Panc1 (cell line): ENCODE measurements at regions not wholly inside any gene's neighbourhood (a gene's known extent, or its start where the extent isn't known, plus 50 kb on each side); places are given as distances from the start of the nearest gene placed in this dataset.

Experiments used
- ATAC-seq: fragments of 200-7000 bp; cut with Tn5 transposase; 2 replicates; pipeline ENCODE4 v1.9.1; 2020; ENCODE audit warnings: mild to moderate bottlenecking, moderate library complexity
- BruUV-seq: library from RNA; stranded (reverse); fragments of 400-500 nt; replicated peaks from 2 replicates; lab custom pipeline; 2021; lab: Mats Ljungman, UMichigan
- CTCF ChIA-PET: fragments of 300-600 bp; sonication (Branson Sonifier 250); formaldehyde crosslinking; loops from one replicate; lab custom pipeline; 2022; ENCODE audit warnings: antibody characterized with exemption; lab: Charles Lee
- POLR2A ChIA-PET: fragments of 300-600 bp; sonication (Branson Sonifier 250); formaldehyde crosslinking; loops from one replicate; lab custom pipeline; 2022; ENCODE audit warnings: antibody characterized with exemption; lab: Charles Lee
- DNase-seq: peaks from one replicate; pipeline ENCODE4 v3.0.0-alpha.2; 2010; ENCODE audit warnings: low read depth, low spot score
- H3K27ac ChIP-seq: 2 replicates; pipeline ENCODE4 v1.5.1; 2011; ENCODE audit warnings: mild to moderate bottlenecking, low read length, inconsistent platforms
- H3K27me3 ChIP-seq: fragments of 200-500 bp; sonication (Bioruptor generic); 2 replicates; pipeline ENCODE4 v1.6.0; 2014; ENCODE audit warnings: low read length, inconsistent platforms; ENCODE audit not compliant: control insufficient read depth, insufficient read depth
- H3K36me3 ChIP-seq: fragments of 200-500 bp; sonication (Bioruptor generic); 2 replicates; pipeline ENCODE4 v1.5.1; 2014; ENCODE audit warnings: inconsistent platforms, mild to moderate bottlenecking, low read length, moderate library complexity; ENCODE audit not compliant: control insufficient read depth, insufficient read depth
- H3K4me1 ChIP-seq: 2 replicates; pipeline ENCODE4 v1.5.1; 2011; ENCODE audit warnings: inconsistent platforms, mild to moderate bottlenecking, low read length, moderate library complexity; ENCODE audit not compliant: control insufficient read depth, insufficient read depth
- H3K4me3 ChIP-seq, 2 experiments: 2 replicates each; pipeline ENCODE4 v1.5.1; 2011 to 2012; ENCODE audit warnings: low read depth in 2 of 2, low read length in 2 of 2, mild to moderate bottlenecking in 2 of 2, inconsistent platforms in 1 of 2, moderate library complexity in 1 of 2
- H3K9me3 ChIP-seq: fragments of 200-500 bp; sonication (Bioruptor generic); 2 replicates; pipeline ENCODE4 v1.5.1; 2014; ENCODE audit warnings: low read depth, mild to moderate bottlenecking, inconsistent platforms, low read length, moderate library complexity; ENCODE audit not compliant: control insufficient read depth, insufficient read depth
- POLR2AphosphoS5 ChIP-seq: IDR thresholded peaks from 2 replicates; pipeline ENCODE4 v1.6.1; 2012; ENCODE audit warnings: mild to moderate bottlenecking, low read depth, low read length, moderate library complexity
- SIN3A ChIP-seq: IDR thresholded peaks from 2 replicates; pipeline ENCODE4 v1.6.1; 2012; ENCODE audit warnings: low read depth, mild to moderate bottlenecking, low read length, moderate library complexity, borderline replicate concordance; ENCODE audit not compliant: insufficient read depth
- TCF7L2 ChIP-seq: IDR thresholded peaks from 2 replicates; pipeline ENCODE4 v1.6.1; 2011; ENCODE audit warnings: mild to moderate bottlenecking, low read depth, low read length, inconsistent platforms
- in situ Hi-C: cut with HindIII; loops from 2 replicates; pipeline ENCODE4 v1.10.0; 2016; ENCODE audit warnings: low sequenced_read_pairs, low pct_unique_long_range_greater_than_20kb
- intact Hi-C: fragments of 100-400 bp; cut with micrococcal nuclease; formaldehyde crosslinking; loops from one replicate; pipeline ENCODE4 v1.10.0; 2022; ENCODE audit not compliant: unreplicated experiment
- TF ChIP-seq, protein P1 (sequence below), 2 experiments: IDR thresholded peaks; 2 replicates each; pipeline ENCODE4 v1.6.1; 2011 to 2012; ENCODE audit warnings: low read depth in 2 of 2, control low read depth in 1 of 2, low read length in 1 of 2, mild to moderate bottlenecking in 1 of 2, moderate library complexity in 1 of 2; ENCODE audit not compliant: insufficient read depth in 1 of 2
- TF ChIP-seq, protein P2 (sequence below): fragments of 450-650 bp; IDR thresholded peaks from 2 replicates; pipeline ENCODE4 v1.5.1; 2017; ENCODE audit warnings: mild to moderate bottlenecking

- H3K36me3 ChIP-seq: no peaks in the 10 kb centered on the region
- H3K9me3 ChIP-seq: no peaks in the 10 kb centered on the region
- no peak for TF ChIP-seq POLR2AphosphoS5
- TF ChIP-seq SIN3A: no peak
- TF ChIP-seq, protein P1, sequence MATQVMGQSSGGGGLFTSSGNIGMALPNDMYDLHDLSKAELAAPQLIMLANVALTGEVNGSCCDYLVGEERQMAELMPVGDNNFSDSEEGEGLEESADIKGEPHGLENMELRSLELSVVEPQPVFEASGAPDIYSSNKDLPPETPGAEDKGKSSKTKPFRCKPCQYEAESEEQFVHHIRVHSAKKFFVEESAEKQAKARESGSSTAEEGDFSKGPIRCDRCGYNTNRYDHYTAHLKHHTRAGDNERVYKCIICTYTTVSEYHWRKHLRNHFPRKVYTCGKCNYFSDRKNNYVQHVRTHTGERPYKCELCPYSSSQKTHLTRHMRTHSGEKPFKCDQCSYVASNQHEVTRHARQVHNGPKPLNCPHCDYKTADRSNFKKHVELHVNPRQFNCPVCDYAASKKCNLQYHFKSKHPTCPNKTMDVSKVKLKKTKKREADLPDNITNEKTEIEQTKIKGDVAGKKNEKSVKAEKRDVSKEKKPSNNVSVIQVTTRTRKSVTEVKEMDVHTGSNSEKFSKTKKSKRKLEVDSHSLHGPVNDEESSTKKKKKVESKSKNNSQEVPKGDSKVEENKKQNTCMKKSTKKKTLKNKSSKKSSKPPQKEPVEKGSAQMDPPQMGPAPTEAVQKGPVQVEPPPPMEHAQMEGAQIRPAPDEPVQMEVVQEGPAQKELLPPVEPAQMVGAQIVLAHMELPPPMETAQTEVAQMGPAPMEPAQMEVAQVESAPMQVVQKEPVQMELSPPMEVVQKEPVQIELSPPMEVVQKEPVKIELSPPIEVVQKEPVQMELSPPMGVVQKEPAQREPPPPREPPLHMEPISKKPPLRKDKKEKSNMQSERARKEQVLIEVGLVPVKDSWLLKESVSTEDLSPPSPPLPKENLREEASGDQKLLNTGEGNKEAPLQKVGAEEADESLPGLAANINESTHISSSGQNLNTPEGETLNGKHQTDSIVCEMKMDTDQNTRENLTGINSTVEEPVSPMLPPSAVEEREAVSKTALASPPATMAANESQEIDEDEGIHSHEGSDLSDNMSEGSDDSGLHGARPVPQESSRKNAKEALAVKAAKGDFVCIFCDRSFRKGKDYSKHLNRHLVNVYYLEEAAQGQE (IDR thresholded peaks at IDR 0.05; ENCODE audit: insufficient read depth in 1 of 2, low read depth in 2 of 2, low read length in 1 of 2): no peak
- TF ChIP-seq, protein P2, sequence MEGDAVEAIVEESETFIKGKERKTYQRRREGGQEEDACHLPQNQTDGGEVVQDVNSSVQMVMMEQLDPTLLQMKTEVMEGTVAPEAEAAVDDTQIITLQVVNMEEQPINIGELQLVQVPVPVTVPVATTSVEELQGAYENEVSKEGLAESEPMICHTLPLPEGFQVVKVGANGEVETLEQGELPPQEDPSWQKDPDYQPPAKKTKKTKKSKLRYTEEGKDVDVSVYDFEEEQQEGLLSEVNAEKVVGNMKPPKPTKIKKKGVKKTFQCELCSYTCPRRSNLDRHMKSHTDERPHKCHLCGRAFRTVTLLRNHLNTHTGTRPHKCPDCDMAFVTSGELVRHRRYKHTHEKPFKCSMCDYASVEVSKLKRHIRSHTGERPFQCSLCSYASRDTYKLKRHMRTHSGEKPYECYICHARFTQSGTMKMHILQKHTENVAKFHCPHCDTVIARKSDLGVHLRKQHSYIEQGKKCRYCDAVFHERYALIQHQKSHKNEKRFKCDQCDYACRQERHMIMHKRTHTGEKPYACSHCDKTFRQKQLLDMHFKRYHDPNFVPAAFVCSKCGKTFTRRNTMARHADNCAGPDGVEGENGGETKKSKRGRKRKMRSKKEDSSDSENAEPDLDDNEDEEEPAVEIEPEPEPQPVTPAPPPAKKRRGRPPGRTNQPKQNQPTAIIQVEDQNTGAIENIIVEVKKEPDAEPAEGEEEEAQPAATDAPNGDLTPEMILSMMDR: no peak
- no peak for TF ChIP-seq TCF7L2
- H3K27ac ChIP-seq: no peak overlapping the region
- POLR2A ChIA-PET: no interaction called here
- intact Hi-C loops: no loop called here
- H3K27me3 ChIP-seq: no peaks in the 10 kb centered on the region
- DNase-seq: no peak
- H3K4me3 ChIP-seq: no peak overlapping the region
- no TSS peak for BruUV-seq
- CTCF ChIA-PET: no interaction called here
- no peak for ATAC-seq
- H3K4me1 ChIP-seq: no peaks in the 10 kb centered on the region
- in situ Hi-C loops: no loop called here
Measured at GRCh38 chrX:5726224-5726623, 502.4 kb downstream of the NLGN4X start.

GRCh38 chrX:5724123-5724522 lies 504.5 kb downstream of the NLGN4X start:
- ChIA-PET POLR2A (no interaction called here), CTCF (no interaction called here)
- ATAC-seq: no peak
- Histone ChIP-seq H3K4me1 (no peaks in the 10 kb centered on the region), H3K27ac (no peak overlapping the region), H3K4me3 (no peak overlapping the region), H3K27me3 (no peaks in the 10 kb centered on the region), H3K9me3 (no peaks in the 10 kb centered on the region), H3K36me3 (no peaks in the 10 kb centered on the region)
- intact Hi-C loops (no loop called here), in situ Hi-C loops (no loop called here)
- no TSS peak for BruUV-seq
- DNase-seq: no peak
- TF ChIP-seq, protein P1 (IDR thresholded peaks at IDR 0.05; ENCODE audit: insufficient read depth in 1 of 2, low read depth in 2 of 2, low read length in 1 of 2): no peak
- TF ChIP-seq TCF7L2 (no peak), SIN3A (no peak), POLR2AphosphoS5 (no peak)
- TF ChIP-seq, protein P2: no peak
